ENCODE measurements at regions not wholly inside any gene's neighbourhood (a gene's known extent, or its start where the extent isn't known, plus 50 kb on each side); places are given as distances from the start of the nearest gene placed in this dataset.
"Not testable (repeated sequence)": the region's sequence is repeated elsewhere in the genome, so short reads cannot be mapped to it uniquely, and the experiment has no call there.

DNA sequence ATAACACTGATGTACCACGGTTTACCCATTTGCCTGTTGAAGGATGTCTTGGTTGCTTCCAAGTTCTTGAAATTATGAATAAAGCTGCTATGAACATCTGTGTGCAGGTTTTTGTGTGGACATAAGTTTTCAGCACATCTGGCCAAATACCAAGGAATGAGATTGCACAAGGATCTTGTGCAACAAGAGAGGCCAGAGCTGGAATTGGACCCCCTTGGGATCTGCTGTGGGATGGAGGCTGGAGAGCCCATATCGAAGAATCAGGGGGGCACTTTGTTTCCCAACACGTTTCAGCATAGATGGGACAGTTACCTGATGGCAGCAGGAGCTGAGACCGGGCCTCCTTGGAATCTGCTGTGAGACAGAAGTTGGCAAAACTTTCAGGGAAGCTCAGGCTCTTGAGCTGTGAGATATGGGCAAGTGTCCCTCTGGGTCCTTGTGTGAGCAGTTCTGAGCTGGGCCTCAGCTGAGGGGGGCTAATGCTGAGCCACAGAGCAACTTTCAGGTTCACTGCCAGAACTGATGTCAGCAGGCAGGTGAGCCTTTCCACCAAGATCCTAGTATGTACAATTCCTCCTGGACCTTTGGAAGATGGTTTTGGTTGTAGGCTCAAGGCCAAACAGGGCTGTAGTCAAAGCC lies 115.2 kb upstream of the RAB18 start:
- no peak for DNase-seq

- no peak for DNase-seq
These were observed 120.2 kb upstream of the RAB18 start for GRCh38 chr10:27383595-27384542.

DNA sequence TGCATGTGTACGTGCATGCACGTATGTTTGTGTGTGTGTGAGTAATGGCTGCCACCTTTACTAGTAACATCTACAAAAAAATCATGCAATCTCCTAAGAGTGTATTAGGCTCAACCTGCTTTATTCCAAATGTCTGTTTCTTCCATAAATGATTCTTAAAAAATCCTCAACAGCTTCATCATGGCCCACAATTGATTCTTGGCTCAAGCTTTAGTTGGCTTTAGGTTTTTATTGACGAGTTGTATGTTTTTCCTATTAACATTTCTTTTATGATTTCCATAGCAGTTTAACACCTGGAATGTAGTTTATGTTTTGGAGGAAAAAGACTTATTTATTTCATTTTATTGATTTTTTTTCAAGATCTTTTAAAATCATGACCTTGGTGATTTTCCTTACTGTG lies 121.9 kb upstream of the RAB18 start:
- DNase-seq = no peak

GRCh38 chr10:27380929-27381358 lies 123.2 kb upstream of the RAB18 start:
- DNase-seq = no peak

DNA sequence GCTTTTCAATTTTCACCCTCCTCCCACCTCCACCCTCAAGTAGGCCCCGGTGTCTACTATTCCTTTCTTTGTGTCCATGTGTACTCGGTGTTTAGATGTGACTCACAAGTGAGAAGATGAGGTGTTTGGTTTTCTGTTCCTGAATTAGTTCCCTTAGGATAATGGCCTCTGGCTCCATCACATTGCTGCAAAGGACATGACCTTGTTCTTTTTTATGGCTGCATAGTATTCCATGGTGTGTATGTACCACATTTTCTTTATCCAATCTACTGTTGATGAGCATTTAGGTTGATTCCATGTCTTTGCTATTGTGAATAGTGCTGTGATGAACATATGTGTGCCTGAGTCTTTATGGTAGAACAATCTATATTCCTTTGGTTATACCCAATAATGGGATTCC lies 125.1 kb upstream of the RAB18 start:
- not testable (repeated sequence) for DNase-seq

GRCh38 chr10:27373566-27374160 lies 130.4 kb upstream of the RAB18 start:
- DNase-seq = no peak

DNA sequence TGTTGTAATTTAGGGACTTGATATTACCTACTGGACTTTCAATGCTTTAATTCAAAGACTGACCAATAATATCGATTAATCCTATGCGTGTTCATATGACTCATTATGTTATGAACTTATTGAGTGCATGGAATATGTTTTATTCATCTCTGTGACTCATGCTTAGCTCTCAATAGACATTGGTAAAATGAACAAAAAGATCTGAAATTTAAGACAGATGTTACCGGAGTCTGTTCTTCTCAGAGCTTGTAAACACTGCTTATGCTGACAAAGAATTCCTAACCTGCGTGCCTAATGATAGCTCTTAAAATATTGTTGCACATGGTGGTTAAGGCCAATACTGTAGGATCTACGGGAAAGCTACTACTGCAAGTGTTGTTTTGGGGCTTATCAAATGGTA lies 131.5 kb upstream of the ACBD5 start:
- no peak for DNase-seq

- not testable (repeated sequence) for DNase-seq
These were observed 130.8 kb upstream of the ACBD5 start for GRCh38 chr10:27371375-27371774.

- no peak for DNase-seq
These were observed 129.3 kb upstream of the ACBD5 start for GRCh38 chr10:27369880-27370279.

DNA sequence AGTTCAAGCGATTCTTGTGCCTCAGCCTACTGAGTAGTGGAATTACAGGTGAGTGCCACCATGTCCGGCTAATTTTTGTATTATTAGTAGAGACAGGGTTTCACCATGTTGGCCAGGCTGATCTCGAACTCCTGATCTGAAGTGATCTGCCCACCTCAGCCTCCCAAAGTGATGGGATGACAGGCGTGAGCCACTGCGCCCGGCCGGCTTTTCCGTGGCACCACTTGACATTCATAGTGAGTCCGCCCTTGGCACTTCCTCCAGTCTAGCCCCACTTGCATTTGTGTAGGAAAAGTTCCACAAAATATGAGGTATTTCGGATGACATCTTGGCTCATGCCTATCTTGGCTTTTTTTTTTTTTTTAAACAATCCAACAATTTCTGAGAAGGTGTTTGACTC lies 128.1 kb upstream of the ACBD5 start:
- no peak for DNase-seq

DNA sequence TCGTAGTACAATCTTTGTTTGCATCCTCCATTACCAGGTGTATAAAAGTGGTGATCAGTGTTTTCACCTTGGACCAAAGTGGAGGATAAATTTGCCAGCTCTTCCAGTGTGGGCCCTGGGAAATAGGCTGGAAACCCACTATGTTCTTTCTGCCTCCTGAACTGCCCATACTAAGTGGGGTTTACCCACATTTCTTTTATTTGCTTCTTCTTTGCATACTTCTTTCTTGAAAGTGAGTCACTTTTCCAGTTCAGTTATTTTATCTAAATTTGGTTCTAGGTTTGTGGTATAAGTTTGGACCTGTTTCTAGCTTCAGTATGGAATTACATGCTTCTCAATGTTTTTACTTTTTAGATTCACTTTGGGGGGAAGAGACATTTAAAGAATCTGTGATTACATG lies 126.2 kb upstream of the ACBD5 start:
- DNase-seq = no peak

DNA sequence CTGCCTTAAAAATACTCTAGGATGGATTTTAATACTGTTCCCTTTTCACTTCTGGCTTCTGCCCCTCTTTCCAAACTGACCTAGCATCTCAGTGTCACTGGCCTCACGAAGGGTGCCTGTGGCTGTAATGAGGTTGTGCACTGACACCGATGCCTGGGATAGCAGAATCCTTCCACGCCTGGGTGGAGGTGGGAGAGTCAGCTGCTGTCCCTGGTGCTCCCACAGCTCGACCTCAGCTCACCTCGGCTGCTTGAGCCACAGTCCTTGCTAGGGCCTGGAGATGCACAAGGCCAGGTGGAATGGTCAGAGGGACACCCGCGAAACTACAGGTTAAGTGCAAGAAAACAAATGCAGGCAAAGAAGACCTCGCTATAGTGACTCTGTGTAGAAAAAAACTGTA lies 123.4 kb upstream of the ACBD5 start:
- DNase-seq = no peak

GRCh38 chr10:27360581-27361172 lies 120.1 kb upstream of the ACBD5 start:
- peak; percentile 65 for DNase-seq

DNA sequence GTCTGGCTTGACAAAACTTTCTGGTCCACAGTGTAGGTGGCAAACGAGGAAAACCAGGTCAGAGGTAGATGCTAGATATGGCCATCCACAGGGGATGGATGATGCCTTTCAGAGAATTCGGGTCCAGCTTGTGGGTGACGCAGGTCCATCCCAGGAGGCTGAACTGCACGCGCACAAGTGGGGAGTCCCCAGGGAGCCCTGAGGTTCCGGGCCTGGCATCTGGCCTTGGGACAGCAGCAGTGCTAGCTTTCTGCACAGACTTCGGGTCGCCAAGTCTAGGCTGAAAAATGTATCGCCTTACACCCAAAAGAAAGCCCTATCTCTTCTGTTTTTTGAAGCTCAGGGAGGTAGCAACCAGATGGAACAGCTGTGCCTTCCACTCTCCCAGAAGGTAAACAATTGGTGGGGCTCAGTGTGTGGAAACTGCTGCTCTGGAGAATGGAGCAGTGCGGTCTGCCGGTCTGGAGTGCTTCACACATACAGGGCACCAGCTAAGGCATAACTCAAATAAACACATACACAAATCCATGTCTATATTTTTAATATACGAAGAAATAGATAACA lies 119.3 kb upstream of the ACBD5 start:
- DNase-seq = no peak

DNA sequence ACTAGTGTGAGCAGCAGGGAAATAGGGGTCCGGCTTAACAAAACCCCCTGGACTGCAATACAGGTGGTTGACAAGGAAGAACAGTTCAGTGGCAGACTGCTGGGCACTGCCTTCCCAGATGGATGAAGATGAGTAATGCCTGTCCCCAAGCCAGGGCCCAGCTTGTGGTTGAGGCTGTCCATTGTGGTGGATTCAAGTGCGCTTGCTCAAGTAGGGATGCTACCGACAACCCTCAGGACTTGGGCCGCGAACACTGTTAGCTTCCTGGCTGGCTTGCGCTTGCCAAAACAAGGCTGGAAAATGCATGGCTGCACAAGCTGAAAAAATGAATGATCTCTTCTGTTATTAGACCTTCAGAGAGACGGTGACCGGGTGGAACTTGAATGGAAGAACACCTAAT lies 116.1 kb upstream of the ACBD5 start:
- DNase-seq = no peak

- DNase-seq = no peak
These were observed 115.4 kb upstream of the ACBD5 start for GRCh38 chr10:27355918-27356573.

DNA sequence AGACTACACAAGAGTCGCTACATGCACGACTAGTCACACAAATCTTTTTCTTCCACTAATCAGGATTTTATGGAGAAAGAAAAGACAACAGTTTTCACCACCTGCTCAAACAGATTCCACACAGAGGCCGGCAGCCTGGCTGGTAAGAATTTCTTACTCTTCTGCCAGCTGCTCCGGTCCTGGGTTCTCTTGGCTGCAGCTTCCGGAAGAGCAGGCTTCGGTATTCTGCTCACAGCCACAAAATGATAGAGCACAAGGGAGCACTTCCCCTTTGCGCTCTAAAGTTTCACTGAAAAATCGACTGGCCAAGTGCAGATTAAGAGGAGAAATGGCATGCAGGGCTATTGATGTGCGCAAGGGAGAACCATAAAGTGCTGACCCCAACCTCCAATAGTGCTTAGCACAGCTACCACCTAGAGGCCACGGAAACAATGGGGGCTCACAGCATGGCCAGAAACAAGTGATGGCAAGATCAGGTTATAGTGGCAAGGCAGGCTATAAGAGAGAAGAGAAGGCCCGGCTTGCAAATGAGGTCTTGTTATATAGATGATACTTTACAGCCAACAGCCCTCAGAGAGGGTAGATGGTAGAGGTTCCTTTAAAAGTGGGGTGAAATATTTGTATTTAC lies 114.2 kb upstream of the ACBD5 start:
- peak; percentile 24 for DNase-seq

GRCh38 chr10:27354100-27354499 lies 113.5 kb upstream of the ACBD5 start:
- DNase-seq = not testable (repeated sequence)

- DNase-seq = no peak
These were observed 109.4 kb upstream of the ACBD5 start for GRCh38 chr10:27349987-27350386.

DNA sequence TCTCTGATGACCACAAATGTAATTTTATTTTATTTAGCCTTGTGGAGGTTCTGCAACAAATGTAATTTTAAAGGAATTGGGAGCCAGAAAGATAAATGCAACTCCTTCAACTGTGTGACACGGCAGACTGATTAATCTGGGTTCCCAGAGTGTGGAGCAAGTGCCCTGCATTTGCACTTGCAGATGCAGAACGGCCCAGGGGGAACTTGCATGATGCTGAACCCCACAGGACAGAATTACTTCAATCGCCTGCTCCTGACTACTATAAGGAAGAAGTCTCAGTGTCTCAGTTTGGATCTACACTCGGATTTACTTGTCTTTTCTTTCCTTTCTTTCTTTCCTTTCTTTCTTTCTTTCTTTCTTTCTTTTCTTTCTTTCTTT lies 107.2 kb upstream of the ACBD5 start:
- not testable (repeated sequence) for DNase-seq

GRCh38 chr10:27345455-27345920 lies 104.9 kb upstream of the ACBD5 start:
- DNase-seq = no peak
